ENCODE measurements at regions not wholly inside any gene's neighbourhood (a gene's known extent, or its start where the extent isn't known, plus 50 kb on each side); places are given as distances from the start of the nearest gene placed in this dataset.

DNA sequence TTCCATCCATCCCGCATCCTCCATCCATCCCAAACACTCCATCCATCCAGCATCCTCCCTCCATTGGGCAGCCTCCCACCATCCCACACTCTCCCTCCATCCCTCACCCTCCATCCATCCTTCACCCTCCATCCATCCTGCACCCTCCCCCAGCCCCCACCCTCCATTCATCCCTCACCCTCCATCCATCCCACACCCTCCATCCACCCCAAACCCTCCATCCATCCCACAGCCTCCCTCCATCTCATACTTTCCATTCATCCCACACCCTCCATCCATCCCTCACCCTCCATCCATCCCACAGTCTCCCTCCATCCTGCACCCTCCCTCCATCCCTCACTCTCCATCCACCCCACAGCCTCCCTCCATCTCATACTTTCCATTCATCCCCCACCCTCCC, 60.4 kb downstream of the FOXI2 start:
- DNase-seq: no peak
- intact Hi-C loops (cut with micrococcal nuclease): no loop called here
- peak; percentile 61 for ATAC-seq

DNA sequence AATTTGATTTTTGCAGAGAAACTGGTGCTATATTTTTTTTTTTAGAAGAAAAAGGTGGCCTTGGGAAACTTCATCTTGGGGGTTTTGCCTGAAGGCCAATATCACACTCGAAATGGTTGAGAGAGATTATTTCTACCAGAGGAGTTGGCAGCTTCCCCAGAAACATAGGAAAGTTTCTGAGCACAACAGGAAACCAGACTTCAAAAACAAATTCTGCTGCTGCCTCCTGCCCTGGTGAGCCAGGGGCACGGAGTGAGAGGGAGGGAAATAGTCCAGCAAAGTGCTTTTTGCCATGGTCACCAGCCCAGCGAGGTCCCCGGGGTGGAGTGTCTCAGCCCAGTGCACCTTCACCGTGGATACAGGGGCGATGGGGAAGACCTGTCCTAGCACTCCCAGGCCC, 61.1 kb downstream of the FOXI2 start:
- no peak for ATAC-seq
- intact Hi-C loops (cut with micrococcal nuclease): no loop called here
- DNase-seq: no peak

DNA sequence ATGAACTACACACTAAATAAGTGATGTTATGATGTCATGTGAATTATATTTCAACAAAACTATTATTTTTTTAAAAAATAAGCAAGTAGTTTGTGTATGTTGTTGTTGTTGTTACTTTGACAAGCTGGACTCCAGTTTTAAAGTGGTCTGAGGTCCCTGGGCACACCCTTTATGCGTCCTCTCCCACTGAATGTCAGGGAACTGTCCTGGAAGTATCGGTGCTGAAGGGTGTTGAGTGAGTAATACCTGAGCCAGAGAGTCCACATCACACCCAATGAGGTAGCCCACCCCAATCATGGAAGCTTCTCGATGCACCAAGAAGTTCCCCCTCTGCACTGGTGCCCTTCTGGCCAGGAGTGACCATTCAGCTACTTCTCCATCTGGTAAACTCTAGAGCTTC, 64.3 kb downstream of the FOXI2 start:
- DNase-seq (no peak), ATAC-seq (no peak)
- intact Hi-C loops (cut with micrococcal nuclease): no loop called here

DNA sequence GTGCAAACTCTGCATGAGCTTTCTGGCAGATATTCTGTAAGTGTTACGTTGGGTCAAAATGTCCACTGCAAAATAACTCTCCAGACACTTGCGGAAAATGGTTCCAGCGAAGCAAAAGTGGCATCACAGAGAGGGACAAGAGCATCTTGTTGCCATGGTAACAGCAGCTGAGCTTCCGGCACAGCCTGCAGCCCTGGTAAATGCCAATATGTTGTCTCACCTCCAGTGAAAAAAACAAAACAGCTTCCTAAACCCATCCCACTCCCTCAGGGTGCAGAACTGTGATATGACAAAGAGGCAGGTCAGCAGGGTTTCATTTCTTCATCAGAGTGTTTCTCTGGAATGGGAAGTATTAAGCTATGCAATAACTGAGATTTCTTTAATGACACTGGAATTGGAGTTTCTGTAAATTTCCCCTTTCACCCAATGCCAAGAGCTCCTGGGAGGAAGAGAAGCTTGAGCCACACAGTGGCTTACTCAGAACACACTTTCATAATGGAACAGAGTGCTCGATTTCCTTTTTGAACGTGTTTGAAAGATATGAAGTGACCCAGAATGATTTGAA, 65.6 kb downstream of the FOXI2 start:
- DNase-seq: no peak
- no peak for ATAC-seq

DNA sequence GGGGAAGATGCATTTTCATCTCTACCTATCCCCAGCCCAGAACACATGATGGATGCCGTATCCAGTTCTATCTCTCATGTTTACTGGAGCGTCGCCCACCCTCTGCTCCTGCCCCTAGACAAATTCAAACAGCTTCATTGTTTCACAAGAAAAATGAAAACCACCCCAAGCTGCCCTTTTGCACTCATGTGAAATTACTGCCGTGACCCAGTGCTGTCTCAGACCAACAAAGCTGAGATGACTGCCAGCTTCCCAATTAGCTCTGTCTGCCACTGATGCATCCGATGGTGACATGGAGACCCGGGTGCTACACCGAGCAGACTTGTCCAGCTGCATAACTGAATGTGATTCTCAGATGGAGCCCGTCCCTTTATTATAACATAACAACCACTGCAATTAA, 67.7 kb downstream of the FOXI2 start:
- intact Hi-C loops (cut with micrococcal nuclease): no loop called here
- no peak for DNase-seq
- no peak for ATAC-seq

More for the DNA sequence above, 65.6 kb downstream of the FOXI2 start:
- intact Hi-C loops (cut with micrococcal nuclease): no loop called here

DNA sequence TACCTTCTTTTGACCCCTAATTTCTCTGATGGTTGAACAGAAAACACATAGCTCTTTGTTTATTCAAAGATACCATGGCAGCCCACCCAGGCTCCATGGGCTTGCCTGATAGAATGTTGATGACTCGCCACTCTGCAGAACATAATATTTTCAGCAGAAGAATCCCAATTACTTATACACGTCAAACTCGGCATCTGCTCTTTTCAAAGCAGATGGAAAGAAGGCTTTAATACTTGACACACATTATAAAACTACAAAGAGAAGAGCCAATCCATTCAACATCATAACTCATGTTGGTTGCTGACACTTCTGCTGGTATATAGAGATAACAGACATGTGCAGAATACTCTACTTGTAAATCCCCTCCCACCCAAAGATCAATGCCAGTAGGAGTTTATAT, 69.0 kb downstream of the FOXI2 start:
- no peak for ATAC-seq
- DNase-seq: no peak
- intact Hi-C loops (cut with micrococcal nuclease): no loop called here

DNA sequence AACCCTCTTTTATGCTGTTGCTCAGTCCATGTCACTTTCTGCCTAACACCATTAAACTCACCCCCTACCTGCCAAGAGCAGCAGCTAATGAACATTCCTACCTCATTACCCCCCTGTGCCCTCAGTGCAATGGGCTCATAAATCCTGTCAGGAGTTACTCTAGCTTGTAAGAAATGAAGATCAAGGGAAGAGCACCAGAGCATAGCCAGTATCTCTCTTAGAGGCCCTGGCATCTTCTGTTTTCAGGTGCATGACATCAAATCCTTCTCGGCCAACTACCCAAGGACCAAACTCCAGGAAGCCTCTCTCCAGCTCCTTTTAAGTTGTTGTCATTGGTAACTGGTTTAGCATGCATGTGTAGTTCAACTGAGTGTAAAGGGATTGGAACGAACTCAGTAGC, 75.1 kb downstream of the FOXI2 start:
- ATAC-seq: no peak
- DNase-seq: no peak
- intact Hi-C loops (cut with micrococcal nuclease): no loop called here

DNA sequence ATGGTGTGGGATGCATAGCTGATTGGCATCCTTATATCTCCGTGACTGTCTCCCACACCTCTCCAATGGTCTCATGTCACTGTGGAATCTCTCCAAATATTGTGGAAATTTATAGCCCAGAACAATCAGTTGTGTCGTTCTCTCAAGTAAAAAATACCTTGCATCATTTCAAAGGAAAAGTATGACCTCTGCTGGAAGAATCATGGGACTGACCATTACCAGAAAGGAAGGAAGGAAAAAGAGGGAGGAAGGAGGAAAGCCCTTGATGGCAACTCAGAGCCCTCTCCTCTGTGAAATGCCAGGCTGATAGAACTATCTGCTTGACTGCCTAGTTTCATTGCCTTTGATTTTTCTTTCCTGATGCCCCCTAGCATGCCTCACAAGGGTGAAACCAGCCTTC, 76.3 kb downstream of the FOXI2 start:
- DNase-seq (no peak), ATAC-seq (no peak)
- intact Hi-C loops (cut with micrococcal nuclease): no loop called here

DNA sequence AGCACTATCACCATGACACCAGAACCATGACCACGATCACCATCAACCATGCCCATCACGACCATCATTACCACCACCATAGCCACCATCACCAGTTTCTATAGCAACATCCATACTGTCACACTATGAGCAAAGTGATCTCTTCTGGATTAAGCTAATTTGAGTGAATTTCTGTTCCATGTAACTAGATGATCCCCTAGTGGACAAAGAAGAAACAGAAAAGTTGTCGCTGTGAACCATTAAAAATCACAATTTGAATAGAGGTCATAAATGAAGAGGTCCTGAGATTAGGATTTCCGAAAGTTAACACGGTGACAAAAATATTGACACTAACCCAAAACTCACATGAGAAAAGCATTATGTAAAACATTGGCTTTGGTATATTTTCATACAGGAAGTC, 77.6 kb downstream of the CLRN3 start:
- intact Hi-C loops (cut with micrococcal nuclease): no loop called here
- DNase-seq: no peak
- ATAC-seq: no peak

DNA sequence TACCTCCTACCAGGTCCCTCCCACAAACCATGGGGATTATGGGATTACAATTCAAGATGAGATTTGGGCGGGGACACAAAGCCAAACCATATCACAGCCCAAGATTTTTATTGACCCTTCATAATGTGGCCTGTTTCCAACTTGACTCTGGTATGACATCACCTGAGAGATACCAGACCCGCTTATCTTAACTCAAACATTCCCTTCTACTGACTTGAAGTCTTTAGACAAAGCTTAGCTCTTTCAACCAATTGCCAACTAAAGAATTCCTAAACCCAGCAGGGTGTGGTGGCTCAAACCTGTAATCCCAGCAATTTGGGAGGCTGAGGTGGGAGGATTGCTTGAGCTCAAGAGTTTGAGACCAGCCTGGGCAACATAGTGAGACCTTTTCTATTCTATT, 67.9 kb downstream of the CLRN3 start:
- no peak for ATAC-seq

DNA sequence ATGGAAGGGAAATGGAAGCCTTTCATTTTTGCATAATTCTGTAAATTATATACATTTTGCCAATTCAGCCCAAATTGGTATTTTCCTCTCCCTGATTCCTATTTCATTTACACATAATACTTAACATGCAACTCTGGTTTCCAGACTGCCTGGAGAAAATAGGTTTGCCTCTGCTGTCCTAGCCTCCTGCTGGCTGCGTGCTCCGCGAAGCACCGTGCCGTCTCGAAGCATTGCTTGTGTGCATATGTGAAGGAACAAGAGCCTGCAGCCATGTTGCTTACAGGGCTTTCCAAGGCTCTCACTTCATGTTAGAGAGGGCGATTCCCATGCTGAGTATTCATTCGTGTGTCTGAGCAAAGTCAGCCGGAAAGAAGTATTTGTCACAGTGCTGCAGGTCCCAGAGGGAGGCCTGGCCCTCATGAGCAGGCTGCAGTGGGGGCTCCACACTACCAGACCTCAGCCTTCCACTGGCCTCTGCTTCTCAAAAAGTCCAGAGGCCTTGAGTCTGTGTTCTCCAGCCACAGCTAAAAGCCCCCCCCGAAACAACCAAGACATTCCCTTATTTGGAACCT, 66.5 kb downstream of the CLRN3 start:
- ATAC-seq: no peak
- intact Hi-C loops (cut with micrococcal nuclease): no loop called here

More for the DNA sequence above, 67.9 kb downstream of the CLRN3 start:
- intact Hi-C loops (cut with micrococcal nuclease): no loop called here
- DNase-seq: no peak

DNA sequence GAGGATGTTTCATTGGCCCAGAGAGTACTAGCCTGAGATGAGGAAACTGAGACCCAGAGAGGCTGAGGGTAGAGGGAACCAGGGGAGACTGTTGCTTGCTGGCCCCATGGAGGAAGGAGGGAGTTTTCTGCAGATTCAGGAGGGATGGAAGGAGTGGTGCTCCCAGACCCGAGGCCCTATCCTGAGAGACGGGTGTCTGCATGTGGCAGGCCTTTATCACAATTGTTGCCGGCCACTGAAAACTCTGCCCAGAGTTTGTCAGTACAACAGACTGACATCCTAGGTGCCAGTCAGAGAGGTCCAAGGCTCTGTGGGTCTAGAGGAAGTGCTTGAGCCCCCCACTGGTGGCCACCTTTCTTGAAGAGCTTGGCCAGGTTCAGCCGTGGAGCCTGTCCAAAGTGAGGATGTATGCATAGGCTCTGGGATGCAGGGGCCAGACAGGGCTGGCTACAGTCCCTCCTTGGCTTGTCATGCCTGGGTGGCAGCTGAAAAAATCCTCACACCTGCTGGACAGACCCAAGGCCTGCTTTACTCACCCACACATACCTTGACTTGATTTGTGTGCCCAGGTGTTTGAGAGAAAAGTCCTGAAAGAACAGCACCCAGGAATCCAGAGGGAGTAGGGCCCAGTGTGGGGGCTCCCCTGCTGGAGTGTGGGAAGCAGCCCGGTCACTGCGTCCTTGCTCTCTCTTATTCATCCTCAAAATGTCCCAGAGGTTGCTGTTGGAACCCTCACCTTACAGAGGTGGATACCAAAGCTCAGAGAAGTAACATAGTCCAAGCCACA, 65.2 kb downstream of the CLRN3 start:
- ATAC-seq: no peak
- DNase-seq: no peak
- intact Hi-C loops (cut with micrococcal nuclease): no loop called here

More for the DNA sequence above, 66.5 kb downstream of the CLRN3 start:
- no peak for DNase-seq

Measured in left ventricle myocardium superior (tissue), 1 donor.